Astrocyte (in vitro differentiated cells and primary cell): ENCODE measurements at regions not wholly inside any gene's neighbourhood (a gene's known extent, or its start where the extent isn't known, plus 50 kb on each side); places are given as distances from the start of the nearest gene placed in this dataset.

ENCODE experiments used
- DNase-seq: peaks from one replicate; pipeline ENCODE4 v3.0.0-alpha.2; 2010; ENCODE audit warnings: low read depth
- FAIRE-seq: peaks from 2 replicates; lab custom pipeline; 2011; peaks lifted over from hg19 to GRCh38; lab: Jason Lieb, UNC
- H2AFZ ChIP-seq: 2 replicates; pipeline ENCODE4 v1.6.0; 2012; ENCODE audit warnings: low read depth, low read length, inconsistent platforms
- H3K27ac ChIP-seq: 2 replicates; pipeline ENCODE4 v1.5.1; 2011; ENCODE audit warnings: low read depth, low read length, inconsistent platforms
- H3K27me3 ChIP-seq: 2 replicates; pipeline ENCODE4 v1.6.0; 2011; ENCODE audit warnings: low read length, inconsistent platforms; ENCODE audit not compliant: insufficient read depth
- H3K36me3 ChIP-seq: 2 replicates; pipeline ENCODE4 v1.5.1; 2011; ENCODE audit warnings: low read length, inconsistent platforms; ENCODE audit not compliant: insufficient read depth
- H3K4me1 ChIP-seq: 2 replicates; pipeline ENCODE4 v1.5.1; 2011; ENCODE audit warnings: low read length, inconsistent platforms; ENCODE audit not compliant: insufficient read depth
- H3K4me2 ChIP-seq: 2 replicates; pipeline ENCODE4 v1.6.0; 2012; ENCODE audit warnings: low read length, inconsistent platforms
- H3K4me3 ChIP-seq: 2 replicates; pipeline ENCODE4 v1.5.1; 2011; ENCODE audit warnings: low read depth, mild to moderate bottlenecking, low read length, inconsistent platforms; ENCODE audit not compliant: insufficient read depth
- H3K79me2 ChIP-seq: 2 replicates; pipeline ENCODE4 v1.6.0; 2012; ENCODE audit warnings: mild to moderate bottlenecking, low read length, inconsistent platforms; ENCODE audit not compliant: insufficient read depth
- H3K9ac ChIP-seq: 2 replicates; pipeline ENCODE4 v1.6.0; 2012; ENCODE audit warnings: mild to moderate bottlenecking, low read length, inconsistent platforms
- H3K9me3 ChIP-seq: 2 replicates; pipeline ENCODE4 v1.5.1; 2012; ENCODE audit warnings: low read depth, mild to moderate bottlenecking, low read length, inconsistent platforms; ENCODE audit not compliant: insufficient read depth
- H4K20me1 ChIP-seq: 2 replicates; pipeline ENCODE4 v1.6.0; 2012; ENCODE audit warnings: low read length, inconsistent platforms; ENCODE audit not compliant: insufficient read depth
- H3K27ac Mint-ChIP-seq: one replicate; pipeline ENCODE4 v1.8.0; 2021; ENCODE audit warnings: mild to moderate bottlenecking, mixed read lengths; ENCODE audit not compliant: unreplicated experiment
- H3K27me3 Mint-ChIP-seq: one replicate; pipeline ENCODE4 v1.8.0; 2021; ENCODE audit warnings: low read depth, mixed read lengths; ENCODE audit not compliant: unreplicated experiment
- H3K36me3 Mint-ChIP-seq: one replicate; pipeline ENCODE4 v1.8.0; 2021; ENCODE audit warnings: low read depth, mixed read lengths; ENCODE audit not compliant: unreplicated experiment
- H3K4me1 Mint-ChIP-seq: one replicate; pipeline ENCODE4 v1.8.0; 2021; ENCODE audit warnings: low read depth, mixed read lengths; ENCODE audit not compliant: unreplicated experiment
- H3K4me3 Mint-ChIP-seq: one replicate; pipeline ENCODE4 v1.8.0; 2021; ENCODE audit warnings: mild to moderate bottlenecking, moderate library complexity, mixed read lengths; ENCODE audit not compliant: unreplicated experiment
- H3K9me3 Mint-ChIP-seq: one replicate; pipeline ENCODE4 v1.8.0; 2021; ENCODE audit warnings: mild to moderate bottlenecking, mixed read lengths; ENCODE audit not compliant: unreplicated experiment
- CTCF ChIP-seq: IDR thresholded peaks from 2 replicates; pipeline ENCODE4 v1.5.1; 2011; ENCODE audit warnings: low read depth, mild to moderate bottlenecking, inconsistent platforms, low read length, moderate library complexity; ENCODE audit not compliant: insufficient read depth
- EZH2 ChIP-seq: IDR thresholded peaks from 2 replicates; pipeline ENCODE4 v1.6.1; 2012; ENCODE audit warnings: mild to moderate bottlenecking, low read length, inconsistent platforms; ENCODE audit not compliant: insufficient read depth

- Histone ChIP-seq H2AFZ (no peak overlapping the region), H3K79me2 (no peaks in the 10 kb centered on the region), H3K27ac (no peak overlapping the region), H3K4me1 (no peaks in the 10 kb centered on the region), H3K9me3 (no peaks in the 10 kb centered on the region), H4K20me1 (no peaks in the 10 kb centered on the region), H3K27me3 (no peaks in the 10 kb centered on the region), H3K36me3 (no peaks in the 10 kb centered on the region), H3K4me2 (no peak overlapping the region), H3K4me3 (no peak overlapping the region), H3K9ac (no peak overlapping the region)
- H3K27me3 Mint-ChIP-seq, result no peaks in the 10 kb centered on the region
- DNase-seq (no peak), FAIRE-seq (no peak)
- no peaks in the 10 kb centered on the region for H3K36me3 Mint-ChIP-seq
- no peak overlapping the region for H3K27ac Mint-ChIP-seq
- TF ChIP-seq EZH2 (no peak), CTCF (no peak)
- no peak overlapping the region for H3K4me3 Mint-ChIP-seq
- H3K4me1 Mint-ChIP-seq, result peaks cover 18% of the 10 kb centered on the region
- H3K9me3 Mint-ChIP-seq, result peaks cover 4% of the 10 kb centered on the region
Observed at GRCh38 chr15:95716708-95717107, 613.8 kb upstream of the NR2F2 start.

GRCh38 chr15:95718441-95718840 is 612.1 kb upstream of the NR2F2 start:
- no peak for FAIRE-seq
- no peak overlapping the region for H3K27ac Mint-ChIP-seq

More at GRCh38 chr15:95718441-95718840, 612.1 kb upstream of the NR2F2 start:
- no peak overlapping the region for H3K4me2 ChIP-seq
- peaks cover 4% of the 10 kb centered on the region for H3K9me3 Mint-ChIP-seq
- H2AFZ ChIP-seq, result no peak overlapping the region
- H3K9me3 ChIP-seq, result no peaks in the 10 kb centered on the region
- no peaks in the 10 kb centered on the region for H3K36me3 Mint-ChIP-seq
- no peak overlapping the region for H3K4me3 Mint-ChIP-seq
- no peaks in the 10 kb centered on the region for H3K36me3 ChIP-seq
- H3K27ac ChIP-seq, result no peak overlapping the region
- no peaks in the 10 kb centered on the region for H4K20me1 ChIP-seq
- H3K9ac ChIP-seq, result no peak overlapping the region
- H3K4me1 ChIP-seq, result no peaks in the 10 kb centered on the region
- peaks cover 18% of the 10 kb centered on the region for H3K4me1 Mint-ChIP-seq
- no peak for TF ChIP-seq CTCF
- H3K4me3 ChIP-seq, result no peak overlapping the region
- DNase-seq, result no peak
- H3K79me2 ChIP-seq, result no peaks in the 10 kb centered on the region
- no peaks in the 10 kb centered on the region for H3K27me3 Mint-ChIP-seq
- H3K27me3 ChIP-seq, result no peaks in the 10 kb centered on the region
